ENCODE measurements at regions not wholly inside any gene's neighbourhood (a gene's known extent, or its start where the extent isn't known, plus 50 kb on each side); places are given as distances from the start of the nearest gene placed in this dataset.

- POLR2A ChIA-PET: no interaction called here
- CTCF ChIA-PET: no interaction called here
- DNase-seq (ENCODE audit: extremely low spot score): no peak
- TF ChIP-seq ARNT (IDR thresholded peaks at IDR 0.05) (no peak), SUZ12 (IDR thresholded peaks at IDR 0.05) (no peak), FOXA1 (IDR thresholded peaks at IDR 0.05) (no peak), CTBP1 (IDR thresholded peaks at IDR 0.05; ENCODE audit: borderline replicate concordance) (no peak), HDGF (IDR thresholded peaks at IDR 0.05; ENCODE audit: borderline replicate concordance) (no peak), TARDBP (IDR thresholded peaks at IDR 0.05) (no peak), ZNF384 (IDR thresholded peaks at IDR 0.05) (no peak), FOXK2 (IDR thresholded peaks at IDR 0.05) (no peak), BHLHE40 (IDR thresholded peaks at IDR 0.05; ENCODE audit: borderline replicate concordance) (no peak), FOXM1 (IDR thresholded peaks at IDR 0.05; ENCODE audit: borderline replicate concordance) (no peak), PKNOX1 (IDR thresholded peaks at IDR 0.05) (no peak), L3MBTL2 (conservative IDR thresholded peaks at IDR 0.05) (no peak), ELF4 (IDR thresholded peaks at IDR 0.05) (no peak), NFRKB (IDR thresholded peaks at IDR 0.05) (no peak), SP1 (IDR thresholded peaks at IDR 0.05) (no peak), LEF1 (IDR thresholded peaks at IDR 0.05; ENCODE audit: borderline replicate concordance) (no peak)
These were observed 884.9 kb downstream of the C6orf118 start for GRCh38 chr6:164424489-164424888.

GRCh38 chr6:164419099-164419498, 890.3 kb downstream of the C6orf118 start:
- ChIA-PET POLR2A (no interaction called here), CTCF (no interaction called here)
- no peak for DNase-seq (ENCODE audit: extremely low spot score)
- TF ChIP-seq HDGF (IDR thresholded peaks at IDR 0.05; ENCODE audit: borderline replicate concordance) (no peak), NFRKB (IDR thresholded peaks at IDR 0.05) (no peak), FOXA1 (IDR thresholded peaks at IDR 0.05) (no peak), SUZ12 (IDR thresholded peaks at IDR 0.05) (no peak), PKNOX1 (IDR thresholded peaks at IDR 0.05) (no peak), TARDBP (IDR thresholded peaks at IDR 0.05) (no peak), ELF4 (IDR thresholded peaks at IDR 0.05) (no peak), ZNF384 (IDR thresholded peaks at IDR 0.05) (no peak), FOXM1 (IDR thresholded peaks at IDR 0.05; ENCODE audit: borderline replicate concordance) (no peak), L3MBTL2 (conservative IDR thresholded peaks at IDR 0.05) (no peak), LEF1 (IDR thresholded peaks at IDR 0.05; ENCODE audit: borderline replicate concordance) (no peak), BHLHE40 (IDR thresholded peaks at IDR 0.05; ENCODE audit: borderline replicate concordance) (no peak), SP1 (IDR thresholded peaks at IDR 0.05) (no peak), ARNT (IDR thresholded peaks at IDR 0.05) (no peak), FOXK2 (IDR thresholded peaks at IDR 0.05) (no peak), CTBP1 (IDR thresholded peaks at IDR 0.05; ENCODE audit: borderline replicate concordance) (no peak)

- TF ChIP-seq L3MBTL2 (conservative IDR thresholded peaks at IDR 0.05) (no peak), ARNT (IDR thresholded peaks at IDR 0.05) (no peak), LEF1 (IDR thresholded peaks at IDR 0.05; ENCODE audit: borderline replicate concordance) (no peak), SUZ12 (IDR thresholded peaks at IDR 0.05) (no peak), FOXK2 (IDR thresholded peaks at IDR 0.05) (no peak), HDGF (IDR thresholded peaks at IDR 0.05; ENCODE audit: borderline replicate concordance) (no peak), SP1 (IDR thresholded peaks at IDR 0.05) (no peak), CTBP1 (IDR thresholded peaks at IDR 0.05; ENCODE audit: borderline replicate concordance) (no peak), PKNOX1 (IDR thresholded peaks at IDR 0.05) (no peak), ELF4 (IDR thresholded peaks at IDR 0.05) (no peak), FOXM1 (IDR thresholded peaks at IDR 0.05; ENCODE audit: borderline replicate concordance) (no peak), BHLHE40 (IDR thresholded peaks at IDR 0.05; ENCODE audit: borderline replicate concordance) (no peak), TARDBP (IDR thresholded peaks at IDR 0.05) (no peak)
- POLR2A ChIA-PET: no interaction called here
- DNase-seq (ENCODE audit: extremely low spot score): no peak
- CTCF ChIA-PET: no interaction called here
These were observed 891.2 kb downstream of the C6orf118 start for GRCh38 chr6:164418262-164418588.

GRCh38 chr6:164417537-164418261, 891.7 kb downstream of the C6orf118 start:
- TF ChIP-seq LEF1 (IDR thresholded peaks at IDR 0.05; ENCODE audit: borderline replicate concordance) (no peak), ARNT (IDR thresholded peaks at IDR 0.05) (no peak)
- no peak for DNase-seq (ENCODE audit: extremely low spot score)
- CTCF ChIA-PET: no interaction called here
- POLR2A ChIA-PET: no interaction called here

GRCh38 chr6:164415832-164416563, 893.4 kb downstream of the C6orf118 start:
- ChIA-PET POLR2A (no interaction called here), CTCF (no interaction called here)
- TF ChIP-seq ZNF384 (IDR thresholded peaks at IDR 0.05): no peak
- no peak for TF ChIP-seq PKNOX1 (IDR thresholded peaks at IDR 0.05)
- TF ChIP-seq LEF1 (IDR thresholded peaks at IDR 0.05; ENCODE audit: borderline replicate concordance): no peak
- TF ChIP-seq BHLHE40 (IDR thresholded peaks at IDR 0.05; ENCODE audit: borderline replicate concordance): no peak
- TF ChIP-seq ARNT (IDR thresholded peaks at IDR 0.05): no peak
- TF ChIP-seq TARDBP (IDR thresholded peaks at IDR 0.05): no peak
- DNase-seq (ENCODE audit: extremely low spot score): no peak

Data from HEK293T (cell line).